ENCODE measurements at regions not wholly inside any gene's neighbourhood (a gene's known extent, or its start where the extent isn't known, plus 50 kb on each side); places are given as distances from the start of the nearest gene placed in this dataset.

DNA sequence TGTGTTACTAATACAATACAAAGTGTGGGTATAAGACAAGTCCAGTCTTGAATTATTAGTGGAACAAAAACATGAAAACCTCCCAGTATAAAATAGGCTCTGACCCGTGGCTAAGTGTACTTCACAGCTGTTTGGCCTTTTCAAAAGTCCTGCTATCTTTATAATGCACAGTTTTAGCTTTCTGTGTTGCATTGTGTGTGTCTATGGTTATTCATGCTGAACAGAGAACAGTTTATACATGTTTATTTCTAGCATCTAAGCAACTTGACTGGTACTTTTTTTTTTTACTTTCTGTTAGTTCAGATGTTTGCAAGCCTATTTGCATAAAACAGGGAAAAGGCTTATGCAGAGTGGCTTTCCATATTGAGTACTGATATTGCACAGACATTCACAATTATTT lies 119.2 kb upstream of the CCN2 start:
- Histone ChIP-seq H3K9ac (no peak overlapping the region), H3K9me3 (replicated peaks in 1 of 11) (peaks cover 0 to 17% (median 10%) of the 10 kb centered on the region in 11 experiments; a peak in 9 of 22 replicates), H3K4me1 (peaks cover 0 to 58% (median 15%) of the 10 kb centered on the region in 10 experiments; a peak in 11 of 20 replicates), H3K4me2 (peak overlapping the region in 7 of 11 experiments; percentile 13 to 75 (median 49); a peak in 10 of 22 replicates), H4K20me1 (no peaks in the 10 kb centered on the region), H3K27ac (no peak overlapping the region; a peak in 1 of 22 replicates), H3K27me3 (no peaks in the 10 kb centered on the region), H3K36me3 (no peaks in the 10 kb centered on the region), H3K4me3 (no peak overlapping the region)
- TF ChIP-seq Cebpa-rat (IDR thresholded peaks at IDR 0.05), result no peak

DNA sequence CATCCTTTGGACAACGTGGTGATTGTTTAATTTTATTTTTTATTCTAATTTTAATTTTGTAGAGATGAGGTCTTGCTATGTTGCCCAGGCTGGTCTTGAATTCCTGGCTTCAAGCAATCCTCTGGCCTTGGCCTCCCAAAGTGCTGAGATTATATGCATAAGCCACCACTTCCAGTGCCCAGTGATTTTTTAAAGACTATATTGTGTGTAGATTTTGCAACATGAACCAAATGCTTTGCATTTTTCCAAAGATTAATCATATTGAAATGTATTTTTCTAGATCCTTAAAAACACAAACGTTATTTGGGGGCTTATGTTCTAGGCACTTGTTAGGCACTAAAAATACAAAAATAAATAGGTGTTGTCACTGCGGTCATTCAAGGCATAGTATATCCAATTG lies 117.6 kb upstream of the CCN2 start:
- no peak for TF ChIP-seq Cebpa-rat (IDR thresholded peaks at IDR 0.05)
- no peaks in the 10 kb centered on the region for H3K36me3 ChIP-seq
- H3K9ac ChIP-seq, result no peak overlapping the region
- no peaks in the 10 kb centered on the region for H3K27me3 ChIP-seq
- peaks cover 0 to 58% (median 15%) of the 10 kb centered on the region in 10 experiments; a peak in 11 of 20 replicates for H3K4me1 ChIP-seq
- no peak overlapping the region for H3K4me3 ChIP-seq
- no peak overlapping the region for H3K27ac ChIP-seq
- H3K4me2 ChIP-seq, result no peak overlapping the region; a peak in 2 of 22 replicates
- H4K20me1 ChIP-seq, result no peaks in the 10 kb centered on the region
- H3K9me3 ChIP-seq (replicated peaks in 1 of 11), result peaks cover 0 to 25% (median 11%) of the 10 kb centered on the region in 11 experiments; a peak in 10 of 22 replicates

DNA sequence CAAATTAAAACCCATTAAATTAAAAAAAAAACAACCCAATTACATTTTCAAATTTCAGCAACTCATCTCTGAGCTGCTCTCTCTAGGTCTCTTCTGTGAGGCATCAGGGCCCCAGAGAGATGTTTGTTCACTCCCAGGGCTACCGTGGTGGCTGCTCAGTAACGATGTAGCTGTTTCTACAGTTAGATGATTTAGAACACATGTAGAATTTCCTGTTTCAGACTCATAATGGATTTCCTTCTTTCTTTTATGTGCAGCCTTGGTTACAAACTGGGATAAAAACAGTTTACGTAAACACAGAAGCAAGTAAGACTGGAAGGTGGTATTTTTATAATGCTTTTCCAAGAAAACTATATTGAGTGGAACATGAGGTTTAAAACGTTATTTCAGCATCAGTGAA lies 116.1 kb upstream of the CCN2 start:
- Histone ChIP-seq H4K20me1 (no peaks in the 10 kb centered on the region), H3K27ac (peak overlapping the region in 1 of 11 experiments; percentile 5; a peak in 2 of 22 replicates), H3K9ac (no peak overlapping the region)

DNA sequence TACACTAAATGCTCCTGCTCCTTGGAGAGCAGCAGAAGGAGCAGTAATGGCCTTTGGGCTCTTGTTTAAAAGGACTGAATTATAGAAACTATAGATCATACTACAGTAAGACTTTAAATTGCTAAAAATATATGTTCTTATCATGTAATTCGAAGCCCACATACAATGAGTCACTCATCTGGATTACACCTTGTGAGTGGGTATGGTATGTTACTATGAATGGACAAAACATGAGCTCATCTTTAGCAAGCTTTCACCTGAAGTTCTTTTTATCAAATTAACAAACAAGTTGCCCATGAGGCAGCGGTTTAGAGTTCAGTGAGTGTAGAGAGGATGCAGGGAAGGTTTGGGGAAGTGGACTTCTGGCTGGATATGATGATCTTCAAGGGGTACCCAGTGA lies 114.4 kb upstream of the CCN2 start:
- Histone ChIP-seq H3K4me2 (no peak overlapping the region), H3K4me1 (peaks cover 0 to 29% (median 13%) of the 10 kb centered on the region in 10 experiments; a peak in 11 of 20 replicates), H3K27me3 (no peaks in the 10 kb centered on the region), H3K4me3 (no peak overlapping the region), H3K9me3 (replicated peaks in 1 of 11) (peaks cover 0 to 28% (median 11%) of the 10 kb centered on the region in 11 experiments; a peak in 11 of 22 replicates), H3K27ac (no peak overlapping the region; a peak in 1 of 22 replicates), H3K9ac (no peak overlapping the region), H3K36me3 (no peaks in the 10 kb centered on the region), H4K20me1 (no peaks in the 10 kb centered on the region)
- TF ChIP-seq Cebpa-rat (IDR thresholded peaks at IDR 0.05), result no peak

More for the DNA sequence above, 116.1 kb upstream of the CCN2 start:
- H3K27me3 ChIP-seq, result no peaks in the 10 kb centered on the region
- no peak for TF ChIP-seq Cebpa-rat (IDR thresholded peaks at IDR 0.05)
- H3K4me3 ChIP-seq, result no peak overlapping the region
- H3K4me2 ChIP-seq, result peak overlapping the region in 6 of 11 experiments; percentile 13 to 55 (median 30); a peak in 10 of 22 replicates
- H3K4me1 ChIP-seq, result peaks cover 0 to 46% (median 14%) of the 10 kb centered on the region in 10 experiments; a peak in 11 of 20 replicates
- H3K36me3 ChIP-seq, result no peaks in the 10 kb centered on the region
- peaks cover 0 to 28% (median 11%) of the 10 kb centered on the region in 11 experiments; a peak in 11 of 22 replicates for H3K9me3 ChIP-seq (replicated peaks in 1 of 11)

DNA sequence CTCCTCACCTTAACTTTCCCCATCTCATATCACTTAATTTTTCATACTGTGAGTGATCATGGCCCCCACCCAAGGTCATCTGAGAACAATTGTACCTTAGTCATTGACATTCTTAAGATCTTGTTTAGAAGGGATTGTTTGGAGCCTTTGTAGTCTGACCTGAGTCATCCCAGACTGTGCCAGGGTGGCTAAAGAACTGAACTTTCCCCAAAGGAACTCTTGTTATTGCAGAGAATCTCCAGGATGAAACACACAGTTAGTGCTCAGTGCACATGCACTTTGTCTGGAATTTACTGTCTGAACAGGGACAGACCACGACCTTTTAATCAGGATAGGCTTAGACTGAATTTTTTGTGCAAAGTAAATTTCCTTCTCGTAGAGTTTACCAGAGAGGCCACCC lies 112.6 kb upstream of the CCN2 start:
- no peaks in the 10 kb centered on the region for H3K27me3 ChIP-seq
- no peaks in the 10 kb centered on the region for H4K20me1 ChIP-seq
- H3K4me1 ChIP-seq, result peaks cover 0 to 14% (median 6%) of the 10 kb centered on the region in 10 experiments; a peak in 9 of 20 replicates
- no peak overlapping the region for H3K9ac ChIP-seq
- H3K36me3 ChIP-seq, result no peaks in the 10 kb centered on the region
- H3K9me3 ChIP-seq (replicated peaks in 1 of 11), result peaks cover 0 to 27% (median 7%) of the 10 kb centered on the region in 11 experiments; a peak in 10 of 22 replicates
- H3K4me2 ChIP-seq, result no peak overlapping the region
- no peak for TF ChIP-seq Cebpa-rat (IDR thresholded peaks at IDR 0.05)
- H3K4me3 ChIP-seq, result no peak overlapping the region
- H3K27ac ChIP-seq, result no peak overlapping the region

DNA sequence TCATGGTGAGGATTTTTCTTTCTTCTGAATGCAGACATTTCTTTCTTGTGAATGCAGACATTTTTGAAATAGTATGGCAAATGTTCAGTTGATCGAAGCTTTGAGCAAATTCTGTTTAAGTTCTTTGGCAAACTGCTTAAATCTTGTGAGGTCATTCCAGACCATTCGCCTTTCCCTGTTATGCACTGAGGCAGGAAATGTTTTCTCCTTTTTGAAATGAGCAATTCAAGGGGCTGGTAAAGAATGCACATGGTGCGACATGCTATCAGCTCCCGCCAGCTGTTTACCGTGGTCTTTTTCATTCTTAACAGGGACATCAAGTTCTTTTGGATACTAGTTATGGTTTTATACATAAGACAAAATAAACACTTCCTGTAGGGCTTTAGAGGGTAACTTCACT lies 112.0 kb upstream of the CCN2 start:
- H3K27me3 ChIP-seq, result no peaks in the 10 kb centered on the region
- H3K27ac ChIP-seq, result no peak overlapping the region
- H4K20me1 ChIP-seq, result no peaks in the 10 kb centered on the region
- no peaks in the 10 kb centered on the region for H3K36me3 ChIP-seq
- TF ChIP-seq Cebpa-rat (IDR thresholded peaks at IDR 0.05), result no peak
- H3K4me3 ChIP-seq, result no peak overlapping the region
- H3K9me3 ChIP-seq (replicated peaks in 1 of 11), result peaks cover 0 to 25% (median 7%) of the 10 kb centered on the region in 11 experiments; a peak in 9 of 22 replicates
- no peak overlapping the region for H3K4me2 ChIP-seq
- H3K4me1 ChIP-seq, result peaks cover 0 to 14% (median 6%) of the 10 kb centered on the region in 10 experiments; a peak in 9 of 20 replicates
- H3K9ac ChIP-seq, result no peak overlapping the region

DNA sequence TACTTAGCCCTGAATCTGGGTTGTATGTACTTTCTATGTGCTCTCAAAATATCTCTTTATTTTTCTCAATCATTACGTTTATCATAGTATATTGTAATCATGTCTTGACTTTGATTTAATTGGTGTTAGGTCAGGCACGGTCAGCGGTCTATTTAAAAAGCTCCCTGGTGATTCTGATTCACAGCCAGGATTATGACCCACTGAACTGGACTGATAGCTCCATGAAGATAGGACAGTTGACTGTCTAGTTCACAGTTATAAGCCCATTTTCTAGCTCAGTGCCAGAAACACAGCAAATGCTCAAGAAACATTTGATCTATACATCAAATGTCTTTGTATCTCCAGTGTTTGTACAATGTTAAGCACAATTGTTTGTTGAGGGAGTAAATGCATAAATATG lies 111.5 kb upstream of the CCN2 start:
- no peak for TF ChIP-seq Cebpa-rat (IDR thresholded peaks at IDR 0.05)
- Histone ChIP-seq H3K4me3 (no peak overlapping the region), H3K4me2 (no peak overlapping the region), H3K9me3 (replicated peaks in 1 of 11) (peaks cover 0 to 25% (median 7%) of the 10 kb centered on the region in 11 experiments; a peak in 9 of 22 replicates), H3K27ac (no peak overlapping the region), H3K9ac (no peak overlapping the region), H3K4me1 (peaks cover 0 to 9% (median 4%) of the 10 kb centered on the region in 10 experiments; a peak in 9 of 20 replicates), H3K36me3 (no peaks in the 10 kb centered on the region), H3K27me3 (no peaks in the 10 kb centered on the region), H4K20me1 (no peaks in the 10 kb centered on the region)

DNA sequence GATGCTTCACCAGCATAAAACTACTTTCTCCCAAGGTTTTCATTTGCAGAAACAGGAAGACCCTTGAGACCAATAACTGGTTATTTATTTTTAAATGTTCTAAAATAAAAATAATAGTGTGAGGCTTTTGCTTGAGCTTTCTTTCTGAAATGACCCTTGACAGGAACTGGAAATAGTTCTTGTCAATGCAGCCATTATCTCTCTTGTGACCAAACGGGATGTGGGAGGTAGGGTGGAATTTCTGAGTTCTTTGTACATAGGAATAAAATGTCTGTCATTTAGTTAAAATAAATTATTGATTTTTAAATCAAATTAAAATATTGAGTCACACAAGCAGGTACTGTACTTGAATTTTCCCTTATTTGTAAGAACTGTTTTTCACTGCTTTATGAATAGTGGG lies 110.2 kb upstream of the CCN2 start:
- H3K27ac ChIP-seq, result no peak overlapping the region
- H3K4me2 ChIP-seq, result peak overlapping the region in 1 of 11 experiments; percentile 19; a peak in 1 of 22 replicates
- TF ChIP-seq Cebpa-rat (IDR thresholded peaks at IDR 0.05), result no peak

DNA sequence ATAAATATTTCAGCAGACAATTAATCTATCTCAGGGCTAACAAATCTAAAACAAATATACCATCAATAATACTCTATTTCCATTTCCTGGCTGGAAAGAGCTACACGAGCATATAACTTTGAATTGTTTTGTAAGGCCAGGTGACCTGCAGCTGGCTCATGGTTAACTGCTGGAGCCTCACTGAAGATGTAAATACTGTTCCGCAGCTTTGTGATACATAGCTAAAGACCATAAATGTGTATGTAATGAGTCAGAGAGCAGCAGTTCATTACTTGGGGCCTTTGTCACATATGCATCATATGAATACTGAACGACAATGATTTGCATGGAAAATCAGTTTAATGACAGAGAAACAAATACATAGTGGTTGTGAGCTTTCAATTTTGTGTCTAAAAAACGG lies 109.4 kb upstream of the CCN2 start:
- Histone ChIP-seq H3K27me3 (no peaks in the 10 kb centered on the region), H3K9ac (no peak overlapping the region), H4K20me1 (no peaks in the 10 kb centered on the region), H3K27ac (no peak overlapping the region), H3K4me1 (no peaks in the 10 kb centered on the region), H3K36me3 (no peaks in the 10 kb centered on the region), H3K4me3 (no peak overlapping the region), H3K4me2 (no peak overlapping the region), H3K9me3 (replicated peaks in 1 of 11) (peaks cover 9 to 29% (median 12%) of the 10 kb centered on the region in 11 experiments; a peak in 19 of 22 replicates)
- TF ChIP-seq Cebpa-rat (IDR thresholded peaks at IDR 0.05), result no peak

More for the DNA sequence above, 110.2 kb upstream of the CCN2 start:
- peaks cover 8 to 31% (median 19%) of the 10 kb centered on the region in 11 experiments; a peak in 19 of 22 replicates for H3K9me3 ChIP-seq (replicated peaks in 1 of 11)
- H3K27me3 ChIP-seq, result no peaks in the 10 kb centered on the region
- H4K20me1 ChIP-seq, result no peaks in the 10 kb centered on the region
- H3K9ac ChIP-seq, result no peak overlapping the region
- no peaks in the 10 kb centered on the region; a peak in 1 of 20 replicates for H3K4me1 ChIP-seq
- no peaks in the 10 kb centered on the region for H3K36me3 ChIP-seq
- no peak overlapping the region for H3K4me3 ChIP-seq

DNA sequence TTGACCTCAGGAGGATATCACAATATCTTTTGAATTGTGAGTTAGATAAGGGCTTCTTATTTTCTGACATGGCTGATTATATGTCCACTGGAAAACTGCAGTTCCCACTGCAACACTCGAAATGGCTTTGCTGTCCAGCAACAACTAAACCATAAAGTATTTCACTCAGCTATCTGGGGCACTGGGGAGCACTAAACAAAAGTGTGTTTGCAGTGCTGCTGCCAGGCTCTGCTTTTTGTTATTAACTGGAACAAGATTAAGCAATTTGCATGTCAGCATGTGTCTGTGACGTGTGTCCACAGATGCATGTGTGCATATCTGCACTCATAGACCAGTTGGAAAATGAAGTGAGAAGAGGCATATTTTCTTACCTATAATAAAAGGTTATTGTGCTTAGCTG lies 107.8 kb upstream of the CCN2 start:
- peaks cover 9 to 21% (median 12%) of the 10 kb centered on the region in 11 experiments; a peak in 18 of 22 replicates for H3K9me3 ChIP-seq (replicated peaks in 1 of 11)
- no peaks in the 10 kb centered on the region for H4K20me1 ChIP-seq
- H3K27ac ChIP-seq, result no peak overlapping the region
- TF ChIP-seq Cebpa-rat (IDR thresholded peaks at IDR 0.05), result no peak
- H3K9ac ChIP-seq, result no peak overlapping the region
- no peaks in the 10 kb centered on the region for H3K4me1 ChIP-seq
- no peak overlapping the region for H3K4me3 ChIP-seq
- H3K27me3 ChIP-seq, result no peaks in the 10 kb centered on the region
- H3K4me2 ChIP-seq, result no peak overlapping the region
- no peaks in the 10 kb centered on the region for H3K36me3 ChIP-seq
